ENCODE measurements at regions not wholly inside any gene's neighbourhood (a gene's known extent, or its start where the extent isn't known, plus 50 kb on each side); places are given as distances from the start of the nearest gene placed in this dataset.

GRCh38 chr18:54710074-54710899 is 118.0 kb upstream of the RAB27B start:
- no peaks in the 10 kb centered on the region for H3K36me3 ChIP-seq
- WGBS, 2 donors, result 68 to 73% methylated on average over 8 of the region's 8 CpGs
- H3K4me3 ChIP-seq, result no peak overlapping the region
- no peaks in the 10 kb centered on the region for H3K4me1 ChIP-seq
- no peak overlapping the region for H3K27ac ChIP-seq
- no peak for DNase-seq (ENCODE audit: low spot score in 2 of 2)
- no peaks in the 10 kb centered on the region for H3K27me3 ChIP-seq
- no peaks in the 10 kb centered on the region for H3K9me3 ChIP-seq
- no peak for TF ChIP-seq POLR2A (IDR thresholded peaks at IDR 0.05)
- TF ChIP-seq CTCF (IDR thresholded peaks at IDR 0.05), result no peak
- no peak for TF ChIP-seq EP300 (IDR thresholded peaks at IDR 0.05)

- no peak for DNase-seq (ENCODE audit: low spot score in 2 of 2)
- Histone ChIP-seq H3K9me3 (no peaks in the 10 kb centered on the region), H3K4me3 (no peak overlapping the region), H3K36me3 (no peaks in the 10 kb centered on the region), H3K27ac (no peak overlapping the region), H3K27me3 (no peaks in the 10 kb centered on the region), H3K4me1 (no peaks in the 10 kb centered on the region)
- TF ChIP-seq POLR2A (IDR thresholded peaks at IDR 0.05), result no peak
- no peak for TF ChIP-seq EP300 (IDR thresholded peaks at IDR 0.05)
- no peak for TF ChIP-seq CTCF (IDR thresholded peaks at IDR 0.05)
- 91 to 97% methylated on average over 2 of the region's 2 CpGs for WGBS, 2 donors
Measured at GRCh38 chr18:54710900-54711281, 117.4 kb upstream of the RAB27B start.

- WGBS, 2 donors, result 59 to 62% methylated on average over 3 of the region's 3 CpGs
- Histone ChIP-seq H3K9me3 (no peaks in the 10 kb centered on the region), H3K27ac (no peak overlapping the region), H3K4me1 (no peaks in the 10 kb centered on the region), H3K27me3 (no peaks in the 10 kb centered on the region), H3K36me3 (no peaks in the 10 kb centered on the region), H3K4me3 (no peak overlapping the region)
- no peak for DNase-seq (ENCODE audit: low spot score in 2 of 2)
- TF ChIP-seq EP300 (IDR thresholded peaks at IDR 0.05) (no peak), CTCF (IDR thresholded peaks at IDR 0.05) (no peak), POLR2A (IDR thresholded peaks at IDR 0.05) (no peak)
Measured at GRCh38 chr18:54712306-54712705, 116.0 kb upstream of the RAB27B start.

GRCh38 chr18:54712758-54713157 is 115.5 kb upstream of the RAB27B start:
- no peak overlapping the region for H3K4me3 ChIP-seq
- 78 to 81% methylated on average over 8 of the region's 8 CpGs for WGBS, 2 donors
- no peak overlapping the region for H3K27ac ChIP-seq
- H3K27me3 ChIP-seq, result no peaks in the 10 kb centered on the region
- no peaks in the 10 kb centered on the region for H3K9me3 ChIP-seq
- TF ChIP-seq CTCF (IDR thresholded peaks at IDR 0.05) (no peak), POLR2A (IDR thresholded peaks at IDR 0.05) (no peak), EP300 (IDR thresholded peaks at IDR 0.05) (no peak)
- H3K36me3 ChIP-seq, result no peaks in the 10 kb centered on the region
- no peak for DNase-seq (ENCODE audit: low spot score in 2 of 2)
- no peaks in the 10 kb centered on the region for H3K4me1 ChIP-seq

GRCh38 chr18:54713386-54713785 is 114.9 kb upstream of the RAB27B start:
- H3K36me3 ChIP-seq, result no peaks in the 10 kb centered on the region
- H3K4me3 ChIP-seq, result no peak overlapping the region
- no peaks in the 10 kb centered on the region for H3K9me3 ChIP-seq
- no peak for DNase-seq (ENCODE audit: low spot score in 2 of 2)
- 95 to 97% methylated on average over 4 of the region's 4 CpGs for WGBS, 2 donors
- no peak overlapping the region for H3K27ac ChIP-seq
- no peak for TF ChIP-seq EP300 (IDR thresholded peaks at IDR 0.05)
- no peak for TF ChIP-seq POLR2A (IDR thresholded peaks at IDR 0.05)
- no peak for TF ChIP-seq CTCF (IDR thresholded peaks at IDR 0.05)
- H3K27me3 ChIP-seq, result no peaks in the 10 kb centered on the region
- no peaks in the 10 kb centered on the region for H3K4me1 ChIP-seq

All from tibial nerve (tissue), 4 donors.